GM18505 (cell line): ENCODE measurements at regions not wholly inside any gene's neighbourhood (a gene's known extent, or its start where the extent isn't known, plus 50 kb on each side); places are given as distances from the start of the nearest gene placed in this dataset.

Experiments used
- ATAC-seq: cut with Tn5 transposase; IDR thresholded peaks from one replicate; pipeline ENCODE4 v1.9.1; 2021; ENCODE audit not compliant: unreplicated experiment
- POLR2A ChIP-seq: IDR thresholded peaks from 4 replicates; pipeline ENCODE4 v1.6.1; 2011; ENCODE audit warnings: borderline replicate concordance; ENCODE audit not compliant: insufficient read depth, insufficient read length; ENCODE audit errors: extremely low read depth

GRCh38 chr4:56231410-56231809 is 155.9 kb downstream of the AASDH start:
- no peak for TF ChIP-seq POLR2A
- no peak for ATAC-seq

- no peak for ATAC-seq
- no peak for TF ChIP-seq POLR2A
These were observed 157.3 kb downstream of the AASDH start for GRCh38 chr4:56229947-56230346.

- no peak for TF ChIP-seq POLR2A
- no peak for ATAC-seq
These were observed 159.9 kb downstream of the AASDH start for GRCh38 chr4:56227301-56227835.

- no peak for TF ChIP-seq POLR2A
- no peak for ATAC-seq
These were observed 160.7 kb downstream of the AASDH start for GRCh38 chr4:56226579-56226978.

GRCh38 chr4:56224641-56225040 is 162.7 kb downstream of the AASDH start:
- ATAC-seq = no peak
- TF ChIP-seq POLR2A = no peak

GRCh38 chr4:56222514-56222913 is 164.8 kb downstream of the AASDH start:
- no peak for ATAC-seq
- no peak for TF ChIP-seq POLR2A

- no peak for TF ChIP-seq POLR2A
- no peak for ATAC-seq
These were observed 167.0 kb downstream of the AASDH start for GRCh38 chr4:56220261-56220660.

- no peak for ATAC-seq
- no peak for TF ChIP-seq POLR2A
These were observed 167.8 kb downstream of the AASDH start for GRCh38 chr4:56219447-56219846.

GRCh38 chr4:56218230-56218895 is 168.9 kb downstream of the AASDH start:
- no peak for ATAC-seq
- TF ChIP-seq POLR2A = no peak

GRCh38 chr4:56217343-56217890 is 169.9 kb downstream of the AASDH start:
- no peak for ATAC-seq
- no peak for TF ChIP-seq POLR2A

GRCh38 chr4:56215901-56216300 is 171.4 kb downstream of the AASDH start:
- no peak for ATAC-seq
- TF ChIP-seq POLR2A = no peak

GRCh38 chr4:56215141-56215783 is 172.0 kb downstream of the AASDH start:
- TF ChIP-seq POLR2A = no peak
- no peak for ATAC-seq

- no peak for ATAC-seq
- no peak for TF ChIP-seq POLR2A
These were observed 173.7 kb downstream of the AASDH start for GRCh38 chr4:56213543-56213942.

GRCh38 chr4:56212774-56213173 is 174.5 kb downstream of the AASDH start:
- ATAC-seq = no peak
- no peak for TF ChIP-seq POLR2A
